Stimulated activated CD4-positive, alpha-beta T cell treated with anti-CD3 and anti-CD28 coated beads, Interleukin-12 subunit alpha, Interleukin-12 subunit beta, amount 100 ng/mL, for 48 hours (primary cell): ENCODE measurements at regions not wholly inside any gene's neighbourhood (a gene's known extent, or its start where the extent isn't known, plus 50 kb on each side); places are given as distances from the start of the nearest gene placed in this dataset.

ENCODE experiments used
- DNase-seq, 3 donors: peaks; one replicate each; pipeline ENCODE4 v3.0.0-alpha.2; 2020; ENCODE audit warnings: low read depth in 2 of 3, low spot score in 1 of 3

DNA sequence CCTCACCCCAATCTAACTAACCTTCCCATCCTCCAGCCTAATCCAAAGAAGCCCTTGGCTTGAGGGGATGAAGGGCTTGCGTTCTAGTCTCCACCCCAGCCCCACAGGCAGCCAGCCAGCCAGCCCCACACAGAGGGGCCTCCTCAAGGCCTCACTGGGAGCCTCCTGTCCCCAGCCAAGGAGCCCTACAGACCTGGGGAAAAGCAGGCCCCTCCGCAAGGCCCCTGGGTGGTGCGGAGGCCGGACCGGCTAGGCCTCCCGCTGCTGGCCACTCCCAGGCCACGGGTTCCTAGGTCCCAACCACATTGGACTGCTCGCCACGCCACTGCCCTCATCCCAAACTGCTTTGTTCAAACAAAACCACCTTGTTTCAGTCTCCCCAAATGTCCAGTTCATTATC, 78.0 kb downstream of the ZIC5 start:
- DNase-seq = no peak

GRCh38 chr13:99892866-99893504, 78.6 kb downstream of the ZIC5 start:
- no peak for DNase-seq

GRCh38 chr13:99892196-99892613, 79.4 kb downstream of the ZIC5 start:
- DNase-seq = no peak

GRCh38 chr13:99886706-99887105, 84.9 kb downstream of the ZIC5 start:
- DNase-seq = no peak

DNA sequence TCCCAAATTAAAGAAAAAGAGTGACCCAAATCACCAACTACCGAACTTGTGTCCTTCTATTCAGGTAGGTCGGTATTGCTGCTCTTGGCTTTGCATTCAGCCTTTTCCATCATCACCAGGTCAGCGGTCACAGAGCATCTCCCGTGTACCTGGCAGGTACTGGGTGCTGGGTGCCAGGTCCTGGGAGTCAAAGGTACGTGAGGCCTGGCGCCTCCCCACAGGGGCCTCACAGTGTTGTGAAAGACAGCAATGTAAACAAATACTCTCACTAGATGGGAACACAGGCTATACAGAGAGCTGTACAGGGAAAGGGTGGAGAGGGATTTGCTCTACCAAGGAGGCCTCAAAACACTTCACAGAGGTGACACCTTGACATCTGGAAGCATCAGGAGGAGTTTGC, 86.7 kb downstream of the ZIC5 start:
- DNase-seq = no peak

DNA sequence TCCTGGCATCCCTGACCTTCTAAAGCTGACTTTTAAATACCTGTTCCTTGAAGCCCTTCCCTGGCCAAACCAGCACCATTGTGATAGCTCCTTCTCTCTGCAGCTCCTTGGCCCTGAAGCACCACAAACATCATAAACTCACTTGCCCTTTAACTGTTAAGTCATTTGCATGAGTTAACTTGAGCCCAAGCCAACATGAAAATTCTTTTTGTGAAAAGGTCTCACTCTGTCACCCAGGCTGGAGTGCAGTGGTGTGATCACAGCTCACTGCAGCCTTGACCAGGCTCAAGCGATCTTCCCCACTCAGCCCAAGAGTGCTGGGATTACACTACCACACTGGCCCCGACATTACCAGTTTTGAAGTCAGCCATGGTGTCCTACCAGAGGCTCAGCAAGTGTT, 87.8 kb downstream of the ZIC5 start:
- DNase-seq = no peak

DNA sequence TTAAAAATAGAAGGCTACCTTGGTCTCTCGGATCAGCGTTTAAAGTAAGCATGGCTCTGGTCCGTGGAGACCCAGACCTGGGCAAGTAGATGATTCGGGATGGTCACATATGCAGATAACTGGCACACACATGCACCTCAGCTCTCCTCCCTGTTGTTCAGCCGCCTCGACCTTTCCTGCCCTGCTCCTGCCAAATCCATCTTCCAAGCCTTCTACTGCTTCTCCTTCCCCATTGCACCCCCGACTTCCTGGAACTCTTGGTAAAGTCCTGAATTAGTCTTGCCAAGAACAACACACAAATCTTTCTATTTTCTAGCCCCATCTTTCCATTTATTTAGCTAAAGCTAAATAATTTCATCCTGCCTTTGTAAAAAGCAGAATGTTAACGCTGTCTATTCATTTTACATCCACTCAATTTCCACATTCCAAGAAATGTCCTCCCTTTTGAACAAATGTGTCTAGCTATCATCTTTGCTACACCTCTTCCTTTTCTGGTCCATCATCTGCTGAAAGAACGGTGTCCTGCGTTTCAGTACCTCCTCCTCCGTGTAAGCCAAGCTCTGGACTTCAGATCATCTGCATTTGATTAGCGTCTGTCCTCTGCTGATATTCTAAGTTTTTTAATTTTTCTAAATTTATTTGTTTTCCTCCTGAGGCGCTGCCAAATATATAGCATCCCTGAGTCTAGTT, 92.5 kb downstream of the ZIC5 start:
- DNase-seq = no peak

GRCh38 chr13:99876651-99877050, 94.9 kb downstream of the ZIC5 start:
- no peak for DNase-seq

GRCh38 chr13:99875391-99875790, 96.2 kb downstream of the ZIC5 start:
- no peak for DNase-seq

GRCh38 chr13:99873832-99874430, 97.6 kb downstream of the ZIC5 start:
- DNase-seq = no peak

GRCh38 chr13:99873141-99873540, 98.4 kb downstream of the ZIC5 start:
- DNase-seq = no peak

- DNase-seq = no peak
Measured at GRCh38 chr13:99871249-99871898, 100.2 kb downstream of the ZIC5 start.

DNA sequence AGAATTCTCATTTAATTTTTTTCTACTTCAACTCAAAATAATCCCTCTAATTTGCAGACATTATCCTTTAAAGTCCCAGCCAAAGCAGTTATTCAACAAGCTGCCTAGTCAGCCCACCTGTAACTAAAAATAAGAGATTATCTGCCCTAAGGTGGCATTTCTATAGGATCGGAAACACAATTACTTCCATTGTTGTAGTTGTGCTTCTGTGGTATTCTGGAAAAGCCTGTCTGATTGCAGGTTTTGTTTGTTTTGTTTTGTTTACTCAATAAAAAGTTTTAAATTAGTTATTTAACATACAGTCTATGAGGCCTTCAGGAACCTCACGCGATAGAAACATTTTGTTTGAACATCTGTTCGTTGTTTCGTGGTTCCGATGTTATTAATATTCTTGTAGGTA, 101.0 kb downstream of the ZIC5 start:
- no peak for DNase-seq

- no peak for DNase-seq
Measured at GRCh38 chr13:99869830-99870229, 101.7 kb downstream of the ZIC5 start.

DNA sequence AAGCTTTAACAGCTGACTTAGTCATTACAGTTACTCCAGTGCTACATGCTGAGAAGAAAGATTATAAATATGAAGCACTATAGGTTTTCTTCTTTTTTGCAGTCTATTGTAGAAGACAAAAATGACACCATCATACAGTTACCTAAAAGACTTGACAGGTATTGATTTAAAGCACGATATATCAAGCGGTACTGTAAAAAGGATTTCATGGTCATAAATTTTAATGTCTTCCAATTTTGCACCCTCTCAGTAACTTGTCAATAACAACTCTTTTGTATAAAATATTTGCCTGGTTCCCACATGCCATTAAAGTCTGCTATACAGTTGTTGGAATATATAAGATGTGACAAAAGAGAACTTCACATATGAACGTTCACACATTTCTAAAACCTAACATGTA, 102.8 kb downstream of the ZIC5 start:
- DNase-seq = no peak

DNA sequence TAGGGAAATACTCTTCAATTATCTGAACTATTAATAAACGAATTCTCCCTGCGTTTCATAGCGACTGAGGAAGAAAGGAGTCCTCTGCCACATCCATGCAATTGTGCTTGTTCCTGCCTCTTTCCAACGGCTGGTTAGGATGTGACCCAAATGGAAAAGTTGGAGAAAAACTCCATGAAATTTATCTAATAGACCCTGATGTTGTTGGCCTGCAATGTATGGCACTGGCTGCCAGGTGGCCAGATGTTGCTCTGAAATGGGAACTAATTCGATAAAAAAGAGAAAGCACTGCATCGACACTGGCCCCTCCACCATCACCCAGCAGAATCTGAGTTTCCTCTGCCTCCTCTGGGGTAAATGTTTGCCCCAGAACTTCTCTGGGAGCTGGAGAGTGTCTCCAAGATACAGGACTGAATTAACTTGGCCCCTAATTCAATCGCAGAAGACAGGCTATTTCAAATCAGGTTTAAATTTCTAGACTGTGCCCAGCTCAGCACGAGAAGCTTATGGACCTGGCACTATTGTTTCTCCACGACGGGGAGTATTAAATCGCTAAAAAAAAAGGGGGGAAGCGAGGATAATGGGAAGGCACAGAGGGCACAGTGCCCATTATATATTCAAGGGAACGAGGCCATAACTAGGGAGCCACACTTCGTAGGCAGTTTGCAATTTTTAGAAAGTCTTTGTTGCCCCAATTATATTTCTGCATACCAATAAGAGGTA, 103.9 kb downstream of the ZIC5 start:
- no peak for DNase-seq

GRCh38 chr13:99866781-99867180, 104.8 kb downstream of the ZIC5 start:
- DNase-seq = no peak

DNA sequence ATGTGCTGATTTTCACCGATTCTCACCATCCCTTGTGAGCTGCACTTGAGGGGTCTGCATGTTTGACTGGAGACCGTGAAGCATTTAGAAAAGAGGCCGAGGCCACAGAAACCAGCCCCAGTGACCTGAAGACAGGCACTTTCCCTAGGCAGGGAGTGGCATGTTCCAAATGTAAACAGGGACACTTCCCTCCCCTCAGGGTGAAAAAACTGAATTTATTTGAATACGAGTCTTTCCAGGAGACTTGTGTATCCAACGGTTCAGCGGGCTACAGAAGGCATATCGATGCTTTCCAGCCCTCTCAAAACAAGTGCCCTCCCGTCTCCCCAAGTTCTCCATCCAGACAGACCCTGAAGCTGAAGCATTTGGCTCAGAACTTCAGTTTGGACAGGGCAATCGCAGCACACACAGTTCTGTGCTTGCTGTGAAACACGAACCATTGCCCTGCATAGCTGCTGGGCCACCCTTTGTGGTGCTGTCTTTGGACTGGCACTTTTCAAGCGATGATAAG, 106.1 kb downstream of the ZIC5 start:
- no peak for DNase-seq

DNA sequence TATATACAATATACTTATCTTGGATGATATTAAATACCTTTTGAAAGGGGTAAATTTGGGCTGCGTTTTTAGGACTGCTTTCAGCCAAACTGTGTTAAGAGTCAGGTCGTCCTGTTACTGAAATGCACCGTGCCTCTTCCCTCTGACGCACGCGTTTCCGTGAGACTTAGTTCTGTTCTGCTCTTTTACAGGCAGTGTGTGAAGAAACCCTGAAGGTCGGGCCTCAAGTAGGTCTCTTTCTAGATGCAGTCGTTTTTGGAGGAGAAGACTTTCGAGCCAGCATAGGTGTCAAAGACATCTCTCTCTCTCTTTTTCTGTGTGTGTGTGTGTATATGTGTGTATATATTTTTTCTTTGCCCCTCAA, 107.0 kb downstream of the ZIC5 start:
- DNase-seq = no peak

DNA sequence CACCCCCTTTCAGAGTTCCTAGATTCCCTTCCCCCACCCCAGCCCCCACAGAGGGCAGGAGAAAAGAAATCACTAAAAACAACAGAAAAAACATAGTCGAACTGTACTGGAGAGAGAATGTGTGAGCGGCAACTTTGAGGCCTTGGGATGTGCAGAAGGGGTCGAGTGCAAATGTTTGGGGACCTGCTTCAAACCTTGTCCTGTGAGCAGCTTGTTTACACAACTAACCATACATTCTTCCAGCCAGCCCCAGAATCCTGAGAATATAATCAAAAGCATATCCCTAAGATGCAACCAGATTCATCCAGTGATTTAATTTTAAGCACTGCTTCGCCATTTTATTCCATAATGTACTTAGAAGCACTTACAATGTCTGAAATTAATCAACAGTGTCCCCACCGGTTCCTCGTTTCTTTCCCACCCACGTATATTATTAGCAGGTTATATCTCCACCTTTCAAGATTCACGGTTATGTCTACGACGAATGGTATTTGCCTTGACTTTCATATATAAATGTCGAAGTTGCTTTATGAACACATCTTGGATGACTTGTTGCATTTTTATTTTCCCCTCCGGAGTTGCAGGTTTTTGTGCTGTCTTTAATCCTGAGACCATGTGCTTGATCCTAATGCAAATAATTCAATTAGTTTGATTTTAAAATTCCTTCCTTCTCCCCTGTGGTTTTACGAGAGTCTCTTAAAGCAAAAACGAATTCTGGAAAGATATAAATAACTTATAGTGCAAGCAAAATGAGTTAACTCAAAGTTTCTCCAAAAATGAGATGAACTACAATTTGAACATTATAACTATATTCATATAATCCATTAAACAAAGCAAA, 107.6 kb downstream of the ZIC5 start:
- DNase-seq = no peak

DNA sequence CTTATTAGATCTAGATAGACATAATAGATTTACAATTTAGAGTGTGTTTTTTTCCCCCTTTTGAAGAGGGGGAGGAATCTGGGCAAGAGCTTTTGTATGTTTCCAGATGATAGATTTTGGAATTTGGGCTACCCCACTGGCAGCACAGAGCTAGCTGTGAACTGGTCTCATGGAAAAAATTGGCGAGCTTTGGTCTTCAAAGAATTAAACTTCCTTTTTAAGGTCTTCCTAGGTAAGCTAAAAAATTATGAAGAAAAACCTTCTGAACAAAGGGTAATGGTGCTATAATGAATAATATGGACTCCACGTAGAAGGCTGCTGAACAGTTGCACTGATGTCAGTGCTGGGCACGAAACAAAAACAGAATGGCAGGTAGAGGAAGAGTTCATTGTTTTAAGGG, 109.3 kb downstream of the ZIC5 start:
- no peak for DNase-seq
